Suprapubic skin (tissue), 4 donors: ENCODE measurements at regions not wholly inside any gene's neighbourhood (a gene's known extent, or its start where the extent isn't known, plus 50 kb on each side); places are given as distances from the start of the nearest gene placed in this dataset.
A peak's percentile ranks its signal among the peaks of the same experiment; 100 is the strongest.
"Not testable (repeated sequence)": the region's sequence is repeated elsewhere in the genome, so short reads cannot be mapped to it uniquely, and the experiment has no call there.

Source experiments
- CTCF ChIP-seq, 2 donors: fragments of 200-600 bp in 1 of 2; fragments of 450-650 bp in 1 of 2; sonication (generic) in 1 of 2; IDR thresholded peaks; one replicate each; pipeline ENCODE4 v1.5.1; 2016 to 2019; ENCODE audit warnings: antibody characterized with exemption in 2 of 2, mild to moderate bottlenecking in 1 of 2, moderate library complexity in 1 of 2
- EP300 ChIP-seq: sonication (generic); formaldehyde crosslinking; IDR thresholded peaks from one replicate; pipeline ENCODE4 v1.6.1; 2017; ENCODE audit warnings: antibody characterized with exemption
- POLR2A ChIP-seq, 2 donors: fragments of 450-650 bp; IDR thresholded peaks; one replicate each; pipeline ENCODE4 v1.6.1; 2017; ENCODE audit warnings: antibody characterized with exemption in 2 of 2, mild to moderate bottlenecking in 2 of 2, moderate library complexity in 2 of 2
- POLR2AphosphoS5 ChIP-seq, 3 donors: sonication (generic); formaldehyde crosslinking; IDR thresholded peaks; one replicate each; pipeline ENCODE4 v1.6.1; 2017; ENCODE audit warnings: antibody characterized with exemption in 3 of 3

DNA sequence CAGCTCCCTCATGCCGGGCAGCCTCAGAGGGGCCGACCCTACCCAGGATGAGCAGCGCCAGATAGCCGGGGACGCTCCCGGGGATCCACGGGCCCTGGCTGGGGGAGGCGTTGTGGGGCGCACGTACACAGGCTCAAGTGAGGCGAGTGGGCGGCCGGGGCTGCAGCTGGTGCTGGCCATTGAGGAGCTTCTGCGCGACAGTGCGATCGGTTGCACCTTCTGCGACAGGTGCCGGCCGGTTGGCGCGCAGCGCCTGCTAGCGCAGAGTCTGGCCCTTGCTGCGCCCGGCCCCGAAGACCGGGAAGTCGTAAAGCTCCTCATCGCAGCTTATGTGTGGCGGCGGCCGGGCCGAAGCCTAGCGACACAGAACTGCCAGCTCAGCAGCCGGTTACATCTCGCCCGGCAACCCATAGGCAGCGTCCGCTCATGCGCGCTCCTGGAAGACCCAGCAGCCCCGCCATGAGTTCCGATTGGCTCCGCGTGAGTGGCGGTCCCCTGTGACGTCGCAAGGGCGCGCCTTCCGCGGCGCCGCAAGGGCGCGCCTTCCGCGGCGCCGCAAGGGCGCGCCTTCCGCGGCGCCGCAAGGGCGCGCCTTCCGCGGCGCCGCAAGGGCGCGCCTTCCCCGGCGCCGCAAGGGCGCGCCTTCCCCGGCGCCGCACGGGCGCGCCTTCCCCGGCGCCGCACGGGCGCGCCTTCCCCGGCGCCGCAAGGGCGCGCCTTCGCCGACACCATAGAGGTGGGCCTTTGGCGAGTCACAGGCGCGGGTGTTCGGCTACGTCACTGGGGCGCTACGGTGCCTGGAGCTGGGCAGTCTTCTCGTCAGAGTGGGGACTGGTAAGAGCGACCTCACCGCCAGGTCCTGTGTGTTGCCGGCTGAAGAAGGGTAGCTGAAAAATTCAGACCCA is 308.6 kb downstream of the ZNF37A start:
- TF ChIP-seq POLR2AphosphoS5 (IDR thresholded peaks at IDR 0.05): peak in 1 of 3 donors; percentile 56
- not testable (repeated sequence) for TF ChIP-seq CTCF (IDR thresholded peaks at IDR 0.05); EP300
- peak in 1 of 2 donors; percentile 33 for TF ChIP-seq POLR2A (IDR thresholded peaks at IDR 0.05)
